Activated effector memory CD4-positive, alpha-beta T cell treated with anti-CD3 and anti-CD28 coated beads, Interleukin-2, amount 50 U/mL, for 16 hours (primary cell): ENCODE measurements at regions not wholly inside any gene's neighbourhood (a gene's known extent, or its start where the extent isn't known, plus 50 kb on each side); places are given as distances from the start of the nearest gene placed in this dataset.

Source experiments
- DNase-seq: peaks from one replicate; pipeline ENCODE4 v3.0.0-alpha.2; 2020

DNA sequence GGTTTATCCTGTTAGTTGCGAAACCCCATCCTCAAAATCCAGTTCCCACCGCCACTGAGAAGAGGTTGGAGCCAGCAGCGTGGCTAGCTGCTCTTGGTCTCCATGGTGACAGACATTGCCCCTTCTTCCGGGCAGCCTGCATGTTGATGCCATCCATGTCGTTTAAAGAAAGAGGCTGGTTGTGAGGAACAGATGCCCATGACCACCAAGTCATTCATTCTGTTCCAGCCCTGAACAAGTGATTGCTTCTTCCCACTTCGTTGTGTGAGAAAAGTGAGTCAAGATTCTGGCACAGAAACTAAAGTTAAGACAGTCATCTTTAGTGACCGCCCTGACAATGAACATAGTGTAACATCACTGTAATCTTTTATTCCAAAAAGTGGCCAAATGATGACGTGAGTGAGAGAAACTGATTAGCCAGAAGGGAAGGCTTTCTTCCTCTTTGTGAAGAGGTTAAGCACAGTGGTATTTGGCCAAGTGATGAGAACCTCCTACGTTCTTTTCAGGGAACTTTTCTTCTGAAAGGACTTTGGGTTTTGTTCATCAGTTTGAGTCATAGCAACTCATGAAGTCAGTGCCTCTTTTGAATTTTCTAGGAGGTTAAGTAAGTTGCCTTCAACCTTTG, 272.5 kb downstream of the GALR1 start:
- no peak for DNase-seq

DNA sequence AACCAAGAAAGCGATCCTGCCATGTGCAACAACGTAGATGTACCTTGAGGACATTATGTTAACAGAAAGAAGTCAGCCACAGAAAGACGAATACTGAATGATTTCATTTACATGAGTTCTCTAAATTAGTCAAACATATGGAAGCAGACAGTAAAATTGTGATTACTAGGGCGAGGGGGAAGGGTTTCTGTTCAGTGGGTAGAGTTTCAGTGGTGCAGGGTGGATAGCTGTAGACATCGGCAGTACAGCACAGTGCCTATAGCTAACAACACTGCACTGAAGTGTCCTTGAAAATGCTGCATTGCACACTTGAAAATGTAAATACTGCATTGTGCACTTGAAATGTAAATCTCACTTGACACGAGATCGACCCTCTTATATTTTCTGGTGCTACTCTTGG, 275.3 kb downstream of the GALR1 start:
- DNase-seq: no peak

DNA sequence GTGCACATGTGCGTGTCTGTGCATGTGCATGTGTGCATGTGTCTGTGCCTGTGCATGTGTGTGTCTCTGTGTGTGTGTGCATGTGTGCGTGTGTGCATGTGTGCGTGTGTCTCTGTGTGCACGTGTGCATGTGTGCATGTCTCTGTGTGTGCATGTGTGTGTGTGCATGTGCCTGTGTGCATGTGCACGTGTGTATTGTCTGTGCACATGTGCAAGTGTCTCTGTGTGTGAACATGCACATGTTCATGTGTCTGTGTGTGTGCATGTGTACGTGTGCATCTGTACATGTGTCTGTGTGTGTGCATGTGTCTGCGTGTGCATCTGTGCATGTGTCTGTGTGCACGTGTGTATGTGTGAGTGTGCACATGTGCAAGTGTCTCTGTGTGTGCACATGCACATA, 277.3 kb downstream of the GALR1 start:
- DNase-seq: no peak

DNA sequence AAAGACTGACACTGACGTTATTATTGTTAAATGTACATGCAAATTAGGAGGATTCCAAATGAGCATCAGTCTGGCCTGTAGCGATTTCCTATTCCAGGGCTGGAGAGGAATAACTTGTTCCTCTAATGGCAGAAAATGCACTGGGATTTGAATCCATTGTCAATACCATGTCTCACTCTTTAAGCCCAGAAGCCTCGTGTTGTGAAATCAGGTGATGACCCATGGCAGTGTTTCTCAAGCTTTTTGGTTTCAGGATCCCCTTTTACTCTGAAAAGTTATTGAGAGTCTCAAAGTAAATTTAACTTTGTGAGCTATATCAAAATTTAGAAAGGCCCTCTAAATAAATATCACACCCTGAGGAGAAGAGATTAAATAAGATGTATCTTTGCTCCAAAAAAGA, 279.2 kb downstream of the GALR1 start:
- no peak for DNase-seq

DNA sequence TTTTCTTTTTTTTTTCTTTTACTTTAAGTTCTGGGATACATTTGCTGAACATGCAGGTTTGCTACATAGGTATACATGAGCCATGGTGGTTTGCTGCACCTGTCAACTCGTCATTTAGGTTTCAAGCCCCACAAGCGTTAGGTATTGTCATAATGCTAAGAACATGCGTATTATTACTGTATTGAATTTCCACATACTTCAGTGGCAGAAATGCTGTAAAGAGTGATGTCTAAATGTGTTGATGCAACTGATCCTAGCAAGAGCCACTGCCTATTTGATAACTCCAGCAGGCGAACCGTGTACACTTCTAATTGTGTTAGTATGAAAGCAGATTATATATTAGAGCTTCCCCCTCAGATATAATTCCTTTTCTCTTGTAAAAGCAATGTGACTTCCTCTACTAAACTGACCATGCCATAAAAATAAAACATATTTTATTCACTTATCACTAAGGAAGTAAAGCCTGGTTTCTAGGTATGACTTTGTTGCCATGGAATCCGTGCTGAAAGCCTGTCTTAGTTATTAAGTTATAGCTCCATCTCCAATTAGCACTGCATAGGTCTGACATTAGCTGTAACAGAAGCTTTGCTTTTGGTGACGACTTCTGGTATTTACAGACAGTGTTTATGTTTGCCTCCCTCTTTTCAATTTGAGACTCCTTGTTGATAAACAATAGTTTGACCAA, 280.0 kb downstream of the GALR1 start:
- DNase-seq: no peak

DNA sequence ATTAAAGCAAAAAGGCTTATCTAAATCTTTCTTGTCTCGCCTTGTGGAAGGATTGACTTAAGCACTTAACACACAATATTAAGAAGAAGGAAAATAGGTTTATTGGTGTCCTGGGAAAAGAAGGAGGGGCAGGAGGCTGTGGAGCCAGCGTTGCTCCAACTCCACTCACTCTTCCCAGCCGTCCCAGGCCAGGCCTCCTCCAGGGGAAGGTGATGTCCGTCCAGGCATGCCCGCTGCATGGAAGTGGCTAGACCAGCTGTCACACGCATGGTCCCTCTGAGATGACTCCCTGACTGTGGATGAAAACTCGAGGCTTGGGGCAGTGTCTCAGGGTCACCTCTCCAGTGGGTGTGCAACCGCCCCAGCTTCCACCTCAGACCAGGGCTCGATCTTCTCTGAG, 281.1 kb downstream of the GALR1 start:
- no peak for DNase-seq

DNA sequence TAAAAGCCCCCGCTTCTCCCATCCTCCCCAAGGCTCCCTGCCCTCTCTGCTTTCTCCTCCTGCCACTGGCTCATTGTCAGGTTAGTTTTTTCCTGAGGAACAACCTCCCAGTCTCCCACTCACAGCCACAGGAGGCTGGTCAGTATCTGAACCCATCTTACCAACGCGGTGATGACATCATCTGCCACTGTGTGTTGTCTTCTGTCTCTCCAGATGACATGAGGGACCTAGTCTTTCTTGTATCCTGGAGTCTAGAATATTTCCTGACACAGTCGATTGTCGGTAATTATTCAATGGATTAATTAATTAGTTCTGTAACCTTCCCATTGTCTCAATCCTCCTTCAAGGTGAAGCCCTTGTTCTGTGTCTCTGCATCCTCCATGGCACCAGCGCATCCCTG, 290.2 kb downstream of the GALR1 start:
- DNase-seq: no peak

DNA sequence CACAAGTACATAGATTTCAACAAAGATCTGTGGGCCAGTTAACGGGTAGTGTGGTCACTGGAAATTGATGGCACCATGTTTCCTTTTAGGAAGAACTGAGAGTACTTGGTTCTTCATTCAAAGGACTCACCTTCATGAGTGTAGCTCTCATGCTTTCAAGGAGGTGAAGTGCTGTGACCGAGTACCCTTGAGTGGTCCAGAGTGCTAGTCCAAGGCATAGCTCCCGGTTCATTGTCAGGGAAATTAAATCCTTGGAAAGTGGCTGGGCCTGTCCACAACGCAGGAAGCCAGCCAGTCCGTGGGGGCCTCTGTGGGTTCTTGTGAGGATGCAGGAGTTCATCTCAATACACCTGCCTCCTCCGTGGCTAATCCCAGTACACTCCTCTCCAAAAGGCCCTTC, 295.1 kb downstream of the GALR1 start:
- no peak for DNase-seq

DNA sequence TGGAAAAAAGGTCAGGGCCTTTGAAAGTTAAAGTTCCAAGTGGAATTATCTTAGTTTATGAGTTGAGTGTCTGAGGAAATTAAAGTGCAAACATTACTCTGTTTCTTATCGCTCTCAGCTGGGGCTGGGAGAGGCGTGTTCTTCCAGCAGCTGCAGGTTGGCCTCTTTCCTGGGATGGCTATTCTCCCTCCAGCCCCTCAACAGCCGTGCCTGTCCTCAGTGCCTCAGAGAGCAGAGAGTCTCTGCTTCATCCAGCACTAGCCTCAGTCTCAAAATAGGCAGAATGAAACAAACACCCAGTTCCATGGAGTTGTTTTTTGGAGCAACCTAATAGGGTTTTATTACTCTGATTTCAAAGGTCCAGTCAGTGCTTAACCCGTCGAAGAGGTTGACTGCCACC, 298.1 kb downstream of the GALR1 start:
- no peak for DNase-seq

DNA sequence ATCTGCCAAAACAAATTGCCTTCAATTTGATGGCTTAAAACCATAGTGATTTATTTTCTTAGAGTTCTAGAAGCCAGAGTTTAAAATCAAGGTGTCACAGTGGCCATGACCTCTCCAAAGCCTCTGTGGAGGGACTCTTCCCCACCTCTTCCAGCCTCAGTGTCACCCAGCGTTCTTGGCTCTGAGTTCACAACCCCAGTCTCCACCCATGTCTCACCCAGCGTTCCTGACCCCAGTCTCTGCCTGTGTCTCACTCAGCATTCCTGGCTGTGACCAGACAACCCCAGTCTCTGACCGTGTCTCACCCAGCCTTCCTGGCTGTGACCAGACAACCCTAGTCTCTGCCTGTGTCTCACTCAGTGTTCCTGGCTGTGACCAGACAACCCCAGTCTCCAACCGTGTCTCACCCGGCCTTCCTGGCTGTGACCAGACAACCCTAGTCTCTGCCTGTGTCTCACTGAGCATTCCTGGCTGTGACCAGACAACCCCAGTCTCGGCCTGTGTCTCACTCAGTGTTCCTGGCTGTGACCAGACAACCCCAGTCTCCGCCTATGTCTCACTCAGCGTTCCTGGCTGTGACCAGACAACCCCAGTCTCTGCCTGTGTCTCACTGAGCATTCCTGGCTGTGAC, 299.3 kb downstream of the GALR1 start:
- no peak for DNase-seq

DNA sequence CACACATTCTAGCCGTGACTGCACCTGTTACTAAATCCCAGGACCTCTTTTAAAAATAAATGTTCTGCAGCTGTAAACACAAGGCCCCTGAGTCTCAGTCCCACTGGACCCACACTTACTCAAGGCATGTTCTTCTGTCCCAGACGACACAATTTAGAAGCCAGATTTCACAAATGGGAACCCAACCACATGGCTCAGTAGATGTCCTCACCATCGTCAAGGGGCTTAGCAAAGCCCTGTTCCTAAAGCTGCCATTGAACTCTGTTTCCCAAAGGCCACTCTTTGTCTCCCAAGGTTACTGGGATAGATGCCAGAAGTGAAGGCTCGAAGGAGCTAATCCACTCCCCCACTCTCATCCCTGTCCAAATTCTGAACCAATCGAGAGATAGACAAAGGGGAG, 301.0 kb downstream of the GALR1 start:
- no peak for DNase-seq

DNA sequence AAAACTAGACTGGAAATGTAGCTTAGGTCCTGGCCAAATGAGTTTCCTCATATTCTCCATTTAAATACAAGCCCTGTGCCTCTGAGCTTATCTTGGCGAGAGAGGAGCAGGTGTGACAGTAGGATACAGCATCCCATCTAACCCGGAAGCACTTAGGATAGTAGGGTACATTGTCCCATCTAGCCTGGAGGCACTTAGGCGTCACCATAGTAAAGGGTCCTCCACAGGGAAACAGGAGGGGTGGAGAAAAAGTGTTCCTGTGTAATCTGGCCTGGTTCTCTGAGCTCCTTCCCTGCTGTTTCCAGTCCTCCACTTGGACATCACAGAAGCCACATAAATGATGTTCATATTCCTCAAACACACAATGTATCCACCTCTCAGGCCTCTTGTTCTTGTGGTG, 301.4 kb downstream of the GALR1 start:
- no peak for DNase-seq

DNA sequence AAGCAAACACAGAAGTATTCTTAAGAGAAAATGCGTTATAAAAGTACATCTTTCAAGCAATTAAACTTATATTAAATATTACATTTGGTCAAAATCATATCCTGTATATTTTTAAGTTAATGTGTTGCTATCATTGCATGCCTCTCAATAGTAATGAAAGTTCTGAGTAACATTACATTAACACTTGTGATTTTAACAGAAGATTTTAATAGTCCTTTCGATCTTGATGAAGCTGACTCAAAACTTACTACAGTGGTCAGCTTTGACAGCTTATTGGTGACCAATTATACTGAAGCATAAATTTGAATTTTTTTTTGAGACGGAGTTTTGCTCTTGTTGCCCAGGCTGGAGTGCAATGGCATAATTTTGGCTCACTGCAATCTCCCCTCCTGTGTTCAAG, 303.3 kb downstream of the GALR1 start:
- no peak for DNase-seq

DNA sequence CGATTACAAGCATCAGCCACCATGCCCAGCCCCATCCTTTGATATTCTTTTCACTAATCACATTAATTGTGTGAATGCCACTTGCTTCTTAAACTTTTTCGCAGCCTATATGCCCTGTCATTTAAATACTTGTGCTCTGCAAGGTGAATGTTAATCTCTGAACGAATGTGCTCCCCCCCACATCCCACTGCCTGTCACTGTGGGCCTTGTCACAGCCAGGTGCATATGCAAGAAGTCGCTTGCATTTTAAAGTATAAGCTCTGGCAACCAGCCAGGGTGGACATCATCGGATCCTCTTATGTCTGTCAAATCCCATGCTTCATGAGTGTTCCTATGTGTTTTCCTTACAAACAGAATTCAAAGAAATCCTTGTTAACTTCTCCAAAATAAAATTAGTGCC, 304.4 kb downstream of the GALR1 start:
- no peak for DNase-seq

DNA sequence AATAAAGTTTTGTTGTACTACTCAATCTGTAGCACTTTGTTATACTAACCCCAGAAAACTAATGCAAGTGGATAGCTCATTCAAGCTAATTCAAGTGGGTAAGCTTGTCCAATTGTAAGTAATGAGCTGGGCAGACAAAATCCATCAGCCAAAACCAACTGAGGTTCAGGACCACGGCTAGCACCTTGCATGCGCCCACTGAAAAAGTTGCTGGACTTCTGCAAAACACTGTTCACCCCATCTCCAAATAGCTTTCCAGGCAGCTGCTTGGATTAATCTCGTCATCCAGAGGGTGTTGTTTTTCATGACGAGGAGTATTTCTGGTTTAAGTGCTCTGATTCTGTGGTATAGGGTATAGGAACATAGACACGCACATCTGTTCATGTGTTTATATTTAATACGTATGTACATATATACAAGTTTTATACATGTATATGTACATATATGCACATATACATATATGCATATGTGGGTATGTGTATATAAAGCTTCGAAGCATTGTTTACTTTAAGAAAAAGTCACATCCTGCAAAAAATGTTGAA, 307.5 kb downstream of the GALR1 start:
- no peak for DNase-seq

DNA sequence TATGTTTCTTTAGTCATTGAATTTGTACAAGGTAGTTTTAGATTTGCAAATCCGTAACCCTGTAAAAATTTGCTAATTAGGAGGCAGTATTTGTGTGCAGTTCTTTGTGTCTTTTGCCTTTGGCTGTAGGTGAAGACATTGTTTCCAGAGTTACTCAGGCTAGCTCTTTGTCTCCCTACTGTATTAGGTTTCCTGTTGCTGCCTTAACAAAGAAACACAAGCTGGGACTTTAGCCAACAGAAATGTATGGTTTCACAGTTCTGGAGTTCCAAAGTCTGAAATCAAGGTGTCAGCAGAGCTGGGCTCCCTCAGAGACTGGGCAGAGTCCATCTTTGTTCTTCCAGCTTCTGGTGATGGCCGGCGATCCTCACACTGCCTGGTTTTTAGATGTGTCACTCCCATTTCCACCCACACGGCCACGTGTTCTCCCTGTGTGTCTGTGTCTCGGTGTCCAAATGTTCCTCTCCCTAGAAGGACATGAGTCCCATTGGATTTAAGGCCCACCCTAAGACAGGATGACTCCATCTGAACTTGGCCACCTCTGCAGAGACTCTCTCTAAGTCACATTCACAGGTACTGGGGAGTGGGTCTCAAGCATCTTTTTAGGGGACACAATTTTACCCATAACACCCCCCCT, 309.7 kb downstream of the GALR1 start:
- no peak for DNase-seq

DNA sequence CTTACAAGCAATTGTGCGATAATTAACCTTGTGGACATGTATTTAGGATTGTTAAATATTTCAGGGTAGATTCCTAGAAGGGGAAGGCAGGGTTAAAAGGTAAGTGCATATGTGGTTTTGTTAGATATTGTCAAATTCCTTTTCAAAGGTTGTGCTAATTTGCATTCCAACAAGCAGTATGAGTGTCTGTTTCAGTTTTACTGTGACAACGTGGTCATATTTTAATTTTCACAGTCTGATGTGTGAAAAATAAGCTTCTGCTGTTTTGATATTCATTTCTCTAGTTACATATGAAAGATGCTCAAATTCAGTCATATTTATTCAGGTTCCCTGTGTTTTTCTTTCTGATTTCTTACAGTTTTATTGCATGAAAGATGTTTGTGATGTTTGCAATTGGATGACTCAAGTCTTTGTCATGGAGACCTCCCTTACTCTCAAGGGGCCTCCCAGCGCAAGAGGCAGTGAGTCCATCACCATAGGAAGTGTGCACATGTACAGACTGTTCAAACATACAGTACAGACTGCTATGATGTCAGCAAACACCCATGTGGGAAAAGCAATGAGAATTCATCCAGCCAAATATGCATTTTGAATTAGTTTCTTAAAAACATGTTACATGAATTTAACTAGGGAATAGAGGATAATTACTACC, 310.8 kb downstream of the GALR1 start:
- no peak for DNase-seq

DNA sequence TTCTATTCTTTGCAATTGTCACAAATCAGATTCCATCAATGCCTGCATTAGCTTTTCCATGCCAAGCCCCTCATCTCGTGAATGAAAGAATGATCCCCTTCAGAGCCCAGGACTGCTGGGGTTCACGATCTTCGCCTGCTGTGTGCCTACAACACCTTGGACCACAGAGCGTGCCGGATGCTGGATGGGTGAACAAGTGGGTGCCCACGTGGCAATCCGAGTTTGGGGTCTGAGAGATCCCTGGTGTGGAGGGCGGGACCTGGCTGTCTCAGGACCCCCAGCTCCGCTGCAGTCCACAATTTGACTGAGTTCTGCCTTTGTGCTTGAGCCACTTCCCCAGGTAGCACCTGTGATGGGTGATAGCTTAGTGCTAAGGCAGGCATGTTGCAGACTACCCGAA, 317.0 kb downstream of the GALR1 start:
- DNase-seq: no peak

DNA sequence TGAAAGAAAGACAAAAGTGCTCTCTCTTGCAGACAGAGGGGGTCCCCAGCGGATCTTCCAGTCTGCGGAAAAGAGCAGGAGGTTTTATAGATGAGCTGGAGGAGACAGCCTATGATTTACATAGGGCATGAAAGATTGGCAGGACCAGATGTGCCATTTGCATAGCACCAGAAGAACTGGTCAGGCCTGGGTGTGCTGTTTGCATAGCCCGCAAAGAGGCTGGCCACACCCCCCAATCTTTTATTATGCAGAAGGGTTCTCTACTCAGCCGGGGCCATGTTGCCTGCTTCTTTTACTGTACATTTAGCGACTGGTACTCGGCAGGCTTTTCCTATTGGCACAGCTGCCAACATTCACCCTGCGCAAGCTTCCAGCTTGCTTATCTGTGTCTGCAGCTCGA, 317.6 kb downstream of the GALR1 start:
- DNase-seq: no peak

DNA sequence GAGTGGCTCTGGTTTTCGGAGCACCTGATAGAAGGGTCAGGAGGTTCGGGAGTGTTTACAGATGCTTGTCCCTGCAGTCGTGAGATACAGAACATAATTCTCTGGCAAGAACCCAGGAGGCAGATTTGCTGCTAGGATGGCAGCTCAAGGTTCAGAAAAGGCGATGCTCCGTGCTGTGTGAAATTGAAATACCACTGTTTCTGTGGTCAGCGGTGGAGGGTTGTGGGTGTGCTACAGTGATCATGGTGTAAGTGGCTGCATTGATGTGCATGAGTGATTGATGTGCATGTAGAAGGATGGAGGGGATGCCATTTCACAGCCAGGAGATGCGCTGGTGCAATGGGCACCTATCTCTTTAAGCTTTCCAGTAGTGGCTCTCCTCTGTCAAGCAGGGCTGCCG, 322.1 kb downstream of the GALR1 start:
- no peak for DNase-seq

DNA sequence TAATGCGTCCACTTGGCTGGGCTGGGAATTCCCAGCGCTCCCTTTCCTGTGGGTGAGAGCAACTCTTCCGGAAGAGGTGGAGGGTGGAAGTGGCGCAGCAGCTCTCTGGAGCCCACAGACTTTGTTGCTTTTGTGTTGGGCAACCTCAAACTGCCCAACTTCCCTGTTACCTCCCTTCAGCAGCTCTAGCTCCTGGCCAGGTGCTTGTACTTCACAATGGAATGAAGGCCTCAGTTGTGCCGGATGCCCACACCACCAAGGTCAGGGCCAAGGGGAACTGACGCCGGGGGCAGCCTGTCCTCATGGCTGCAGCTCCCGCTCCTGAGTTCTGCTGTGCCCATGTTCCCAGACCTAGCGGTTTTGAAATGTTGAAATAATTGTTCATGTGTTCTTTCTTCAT, 322.9 kb downstream of the GALR1 start:
- DNase-seq: no peak

DNA sequence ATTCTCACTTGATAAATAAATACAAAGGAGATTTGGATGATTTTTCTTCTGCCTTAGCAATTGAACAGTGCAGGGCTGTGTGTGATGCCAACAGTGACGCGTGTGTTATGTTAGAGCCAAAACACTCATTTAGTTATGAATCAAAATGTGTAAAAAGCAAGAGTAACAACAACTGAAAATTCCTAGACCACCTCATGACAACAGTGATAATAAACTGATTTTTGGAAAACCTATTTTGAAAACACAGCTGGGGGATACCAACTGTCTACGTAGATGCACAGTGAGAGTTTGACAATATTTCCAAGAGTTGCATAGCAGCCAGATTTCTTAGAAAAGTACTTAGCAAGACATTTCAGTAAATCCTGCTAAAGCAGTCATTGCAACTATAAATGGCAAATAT, 323.9 kb downstream of the GALR1 start:
- DNase-seq: no peak

DNA sequence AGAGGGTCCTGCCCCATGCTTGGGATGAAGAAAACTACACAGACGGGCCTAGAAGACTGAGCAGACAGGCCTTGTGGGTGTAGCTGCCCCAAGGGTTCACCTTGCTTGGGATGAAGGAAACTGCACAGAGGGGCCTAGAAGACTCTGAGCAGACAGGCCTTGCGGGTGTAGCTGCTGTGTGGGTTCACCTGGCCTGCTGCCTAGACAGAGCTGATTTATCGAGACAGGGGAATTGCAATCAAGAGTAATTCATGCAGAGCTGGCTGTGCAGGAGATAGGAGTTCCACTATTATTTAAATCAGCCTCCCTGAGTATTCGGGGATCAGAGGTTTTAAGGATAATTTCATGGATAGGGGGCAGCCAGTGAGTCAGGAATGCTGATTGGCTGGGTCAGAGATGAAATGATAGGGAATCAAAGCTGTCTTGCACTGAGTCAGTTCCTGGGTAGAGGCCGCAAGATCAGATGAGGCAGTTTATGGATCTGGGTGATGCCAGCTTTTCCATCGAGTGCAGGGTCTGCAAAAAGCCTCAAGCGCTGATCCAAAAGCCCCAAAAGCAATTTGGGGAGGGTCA, 341.4 kb downstream of the GALR1 start:
- no peak for DNase-seq
